OCI-M1 (cell line): ENCODE measurements at regions not wholly inside any gene's neighbourhood (a gene's known extent, or its start where the extent isn't known, plus 50 kb on each side); places are given as distances from the start of the nearest gene placed in this dataset.
"Not testable (repeated sequence)": the region's sequence is repeated elsewhere in the genome, so short reads cannot be mapped to it uniquely, and the experiment has no call there.

Experiments used
- DNase-seq: peaks from one replicate; lab custom pipeline; 2025; lab: John Stamatoyannopoulos, UW

- no peak for DNase-seq
Observed at GRCh38 chr6:47180633-47181032, 129.1 kb downstream of the TNFRSF21 start.

GRCh38 chr6:47179286-47179685 lies 130.4 kb downstream of the TNFRSF21 start:
- DNase-seq: no peak

- DNase-seq: no peak
Observed at GRCh38 chr6:47175656-47176055, 133.5 kb upstream of the ADGRF1 start.

- no peak for DNase-seq
Observed at GRCh38 chr6:47174502-47175023, 132.4 kb upstream of the ADGRF1 start.

- not testable (repeated sequence) for DNase-seq
Observed at GRCh38 chr6:47174063-47174462, 131.9 kb upstream of the ADGRF1 start.

DNA sequence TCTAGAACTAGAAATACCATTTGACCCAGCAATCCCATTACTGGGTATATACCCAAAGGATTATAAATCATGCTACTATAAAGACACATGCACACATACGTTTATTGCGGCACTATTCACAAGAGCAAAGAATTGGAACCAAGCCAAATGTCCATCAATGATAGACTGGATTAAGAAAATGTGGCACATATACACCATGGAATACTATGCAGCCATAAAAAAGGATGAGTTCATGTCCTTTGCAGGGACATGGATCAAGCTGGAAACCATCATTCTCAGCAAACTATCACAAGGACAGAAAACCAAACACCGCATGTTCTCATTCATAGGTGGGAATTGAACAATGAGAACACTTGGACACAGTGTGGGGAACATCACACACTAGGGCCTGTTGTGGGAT lies 131.0 kb upstream of the ADGRF1 start:
- DNase-seq: not testable (repeated sequence)

- DNase-seq: no peak
Observed at GRCh38 chr6:47170617-47170947, 128.4 kb upstream of the ADGRF1 start.

DNA sequence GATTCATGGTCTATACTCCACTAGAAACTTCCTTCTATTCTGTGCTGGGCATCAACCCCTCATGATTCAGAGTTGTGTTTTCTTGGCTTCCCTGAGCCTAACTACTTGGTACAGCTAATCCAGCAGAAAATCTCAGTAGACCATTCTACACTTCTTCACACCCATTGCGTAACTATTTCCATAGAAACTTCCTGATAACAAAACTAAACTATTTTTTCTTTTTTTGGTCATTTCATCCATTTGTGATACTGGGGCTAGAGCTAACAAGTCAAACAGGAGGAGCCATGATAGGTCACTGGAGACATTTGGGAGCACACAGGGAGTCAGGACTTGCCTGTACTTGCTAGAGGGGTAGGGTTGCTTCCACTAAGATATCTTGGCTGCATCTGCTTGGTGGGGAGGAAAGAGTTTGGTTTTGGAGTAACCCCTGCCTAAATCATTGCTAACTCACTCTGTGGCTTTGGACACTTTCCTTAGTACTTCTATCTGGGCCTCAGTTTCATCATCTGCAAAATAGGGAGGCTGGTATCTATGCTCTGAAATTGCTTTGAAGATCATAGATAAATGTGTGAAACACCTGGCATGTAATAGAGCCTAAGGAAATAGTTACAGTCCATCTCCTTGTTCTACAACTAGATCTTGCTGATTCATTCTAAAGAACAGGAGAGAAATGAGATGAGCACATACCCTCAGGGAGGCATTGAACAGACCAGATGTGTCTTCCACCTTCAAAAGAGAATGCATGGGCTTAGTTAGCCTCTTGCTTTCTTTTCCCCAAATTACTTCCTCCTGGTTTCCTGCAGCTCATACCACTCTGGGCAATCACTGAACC lies 127.9 kb upstream of the ADGRF1 start:
- peak; percentile 28 for DNase-seq

DNA sequence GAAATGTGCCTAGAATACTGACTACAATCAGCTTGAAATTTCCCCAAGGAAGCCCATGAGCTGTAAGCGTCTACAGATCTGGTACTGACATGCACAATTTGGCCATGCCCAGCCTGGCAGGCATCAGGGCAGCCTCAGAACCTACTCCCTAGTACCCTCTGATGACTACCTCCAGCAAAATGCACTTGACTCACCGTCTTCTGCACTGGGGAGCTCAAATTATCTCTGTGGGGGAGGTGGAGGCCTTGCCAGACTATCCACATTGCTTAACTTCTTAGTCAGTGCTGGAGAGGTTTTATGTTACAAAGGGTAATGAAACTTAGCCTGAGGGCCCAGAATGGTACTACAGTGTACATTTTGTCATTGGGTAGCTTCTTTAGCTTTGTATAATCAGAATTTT lies 126.0 kb upstream of the ADGRF1 start:
- DNase-seq: no peak

- no peak for DNase-seq
Observed at GRCh38 chr6:47165918-47166317, 123.8 kb upstream of the ADGRF1 start.

DNA sequence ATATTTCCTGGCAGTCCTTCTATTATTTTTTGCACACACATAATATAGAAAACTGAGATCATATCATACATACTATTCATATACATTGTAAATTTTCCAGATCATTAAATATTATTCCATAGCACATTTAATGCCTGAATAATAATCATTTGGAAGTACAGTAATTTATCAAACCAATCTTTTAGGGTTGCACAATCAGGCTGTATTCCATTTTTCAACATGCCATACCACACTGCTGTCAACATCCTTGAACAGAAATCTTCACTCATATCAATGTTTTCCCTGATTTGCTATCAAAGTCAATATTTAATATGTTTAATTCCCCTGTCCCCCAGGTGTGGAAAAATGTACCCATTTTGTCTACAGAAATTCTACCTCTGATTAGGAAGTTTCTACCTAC lies 122.7 kb upstream of the ADGRF1 start:
- DNase-seq: no peak

GRCh38 chr6:47163536-47163935 lies 121.4 kb upstream of the ADGRF1 start:
- no peak for DNase-seq

- DNase-seq: peak; percentile 23
Observed at GRCh38 chr6:47162793-47163192, 120.7 kb upstream of the ADGRF1 start.

GRCh38 chr6:47162231-47162630 lies 120.1 kb upstream of the ADGRF1 start:
- DNase-seq: no peak

DNA sequence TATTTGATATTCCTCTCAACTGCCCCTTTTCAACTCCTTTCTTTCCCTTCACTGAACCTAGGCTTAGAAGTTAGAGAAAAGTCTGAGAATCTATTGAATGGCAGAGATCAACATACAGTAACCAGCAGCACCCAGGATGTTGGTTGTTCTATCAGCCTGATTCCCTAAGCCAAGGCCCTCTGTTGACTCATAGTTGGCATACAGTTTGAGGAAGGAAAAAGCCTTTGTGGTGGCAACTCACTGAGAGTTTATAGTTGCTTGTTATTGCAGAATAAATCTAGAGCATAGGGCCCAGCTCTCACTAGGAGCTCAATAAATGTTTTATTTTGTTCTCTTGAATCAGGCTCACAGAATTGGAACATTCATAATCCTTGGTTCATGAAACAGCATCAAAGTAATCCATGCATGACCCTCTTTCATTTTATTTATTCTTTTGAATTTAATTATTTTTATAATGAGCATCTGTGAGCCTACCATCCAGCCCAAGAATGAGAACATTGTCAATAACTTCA lies 119.1 kb upstream of the ADGRF1 start:
- peak; percentile 31 for DNase-seq

- no peak for DNase-seq
Observed at GRCh38 chr6:47160702-47161101, 118.6 kb upstream of the ADGRF1 start.

- no peak for DNase-seq
Observed at GRCh38 chr6:47159763-47160162, 117.6 kb upstream of the ADGRF1 start.

DNA sequence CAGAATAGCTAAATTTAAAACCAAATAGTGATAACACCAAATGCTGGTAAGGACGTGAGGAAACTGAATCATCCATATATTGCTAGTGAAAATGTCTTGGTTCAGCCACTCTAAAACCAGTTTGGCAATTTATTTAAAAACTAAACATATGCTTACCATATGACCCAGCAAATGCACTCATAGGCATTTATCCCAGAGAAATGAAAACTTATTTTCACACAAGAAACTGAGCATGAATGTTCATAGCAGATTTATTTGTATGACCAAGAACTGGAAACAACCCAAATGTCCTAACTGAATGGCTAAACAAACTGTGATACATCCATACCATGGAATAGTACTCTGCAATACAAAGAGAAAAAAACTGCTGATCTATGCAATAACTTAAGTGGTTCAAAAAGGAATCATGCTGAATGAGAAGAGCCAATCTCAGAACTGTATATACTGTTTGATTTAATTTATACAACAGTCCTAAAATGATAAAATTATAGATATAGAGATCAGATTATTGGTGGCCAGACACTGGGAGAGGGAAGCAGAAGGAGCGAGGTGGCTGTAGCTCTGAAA lies 115.6 kb upstream of the ADGRF1 start:
- DNase-seq: no peak

- no peak for DNase-seq
Observed at GRCh38 chr6:47157063-47157462, 114.9 kb upstream of the ADGRF1 start.

DNA sequence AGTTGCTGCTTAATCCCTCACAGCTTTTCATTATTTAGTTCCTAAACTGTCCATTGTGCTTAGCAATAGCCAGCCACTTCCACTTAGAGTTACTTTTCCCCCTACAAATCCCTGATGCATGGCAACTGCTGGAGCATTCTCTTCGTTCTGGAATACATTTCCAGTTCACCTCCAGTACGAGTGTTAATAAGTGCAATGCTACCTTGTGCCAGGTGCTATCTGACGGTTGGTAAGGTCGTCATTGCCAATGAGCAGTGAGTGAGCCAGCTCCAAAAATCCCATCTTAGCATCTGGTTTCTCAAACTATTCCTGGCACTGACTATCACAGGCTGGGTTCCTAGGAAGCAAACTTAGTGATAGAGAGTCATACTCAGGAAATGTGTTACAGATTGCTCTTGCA lies 114.1 kb upstream of the ADGRF1 start:
- no peak for DNase-seq

- no peak for DNase-seq
Observed at GRCh38 chr6:47153404-47153755, 111.2 kb upstream of the ADGRF1 start.

- no peak for DNase-seq
Observed at GRCh38 chr6:47152666-47153403, 110.7 kb upstream of the ADGRF1 start.
